B cell (primary cell): ENCODE measurements at regions not wholly inside any gene's neighbourhood (a gene's known extent, or its start where the extent isn't known, plus 50 kb on each side); places are given as distances from the start of the nearest gene placed in this dataset.

Experiments
- ATAC-seq: fragments of 200-7000 bp; cut with Tn5 transposase; one replicate; pipeline ENCODE4 v1.10.0; 2021; ENCODE audit warnings: low read depth, mild to moderate bottlenecking, moderate number of reproducible peaks, moderate library complexity
- CTCF ChIA-PET: fragments of 350-600 bp; sonication (Branson Sonifier 250); formaldehyde crosslinking; loops from one replicate; lab custom pipeline; 2021; ENCODE audit warnings: antibody characterized with exemption, inconsistent platforms; lab: Charles Lee
- POLR2A ChIA-PET: fragments of 350-600 bp; sonication (Branson Sonifier 250); formaldehyde crosslinking; loops from one replicate; lab custom pipeline; 2021; ENCODE audit warnings: antibody characterized with exemption; lab: Charles Lee
- DNase-seq: peaks from one replicate; pipeline ENCODE4 v3.0.0; 2013
- H2AFZ ChIP-seq: 2 replicates; pipeline ENCODE4 v1.6.1; 2012; ENCODE audit warnings: mild to moderate bottlenecking, low read depth, low read length; ENCODE audit not compliant: insufficient read depth, poor library complexity, severe bottlenecking
- H3K27ac ChIP-seq, 2 donors: 1 replicate in 1 of 2; 2 replicates in 1 of 2; pipeline ENCODE4 v1.5.1; 2012 to 2013; ENCODE audit warnings: low read length in 2 of 2, mild to moderate bottlenecking in 2 of 2, moderate library complexity in 1 of 2
- H3K27me3 ChIP-seq, 4 experiments: fragments of 200-600 bp in 1 of 4; sonication (generic) in 1 of 4; replicated peaks in 1 of 4; 1 replicate in 2 of 4; 2 replicates in 2 of 4; pipeline versions ENCODE4 v1.6.1 to v1.7.0; 2013 to 2016; ENCODE audit warnings: low read length in 3 of 4, mild to moderate bottlenecking in 2 of 4, mixed read lengths in 1 of 4, moderate library complexity in 1 of 4; ENCODE audit not compliant: insufficient read depth in 4 of 4, control insufficient read depth in 3 of 4; ENCODE audit errors: control extremely low read depth in 1 of 4
- H3K36me3 ChIP-seq, 2 experiments: replicated peaks in 1 of 2; 1 replicate in 1 of 2; 2 replicates in 1 of 2; pipeline versions ENCODE4 v1.6.1 to v1.7.1; 2013; ENCODE audit warnings: low read length in 1 of 2; ENCODE audit not compliant: insufficient read depth in 2 of 2, control insufficient read depth in 1 of 2; ENCODE audit errors: control extremely low read depth in 1 of 2, extremely low read depth in 1 of 2
- H3K4me1 ChIP-seq, 2 donors: fragments of 200-600 bp in 1 of 2; sonication (generic) in 1 of 2; 1 replicate in 1 of 2; 2 replicates in 1 of 2; pipeline versions ENCODE4 v1.5.1 to v1.6.1; 2013 to 2017; ENCODE audit warnings: low read length in 2 of 2; ENCODE audit not compliant: control insufficient read depth in 2 of 2, insufficient read depth in 2 of 2
- H3K4me2 ChIP-seq: replicated peaks from 2 replicates; pipeline ENCODE3; 2012; ENCODE audit warnings: mild to moderate bottlenecking, low read depth, low read length; ENCODE audit not compliant: poor library complexity, severe bottlenecking
- H3K4me3 ChIP-seq, 5 experiments: fragments of 200-600 bp in 1 of 5; sonication (generic) in 1 of 5; 1 replicate in 3 of 5; 2 replicates in 2 of 5; pipeline versions ENCODE4 v1.5.1 to v1.7.0; 2011 to 2016; ENCODE audit warnings: low read length in 4 of 5, mild to moderate bottlenecking in 4 of 5, low read depth in 2 of 5, control low read depth in 1 of 5, moderate library complexity in 1 of 5; ENCODE audit not compliant: insufficient read depth in 1 of 5; ENCODE audit errors: control extremely low read depth in 1 of 5, extremely low read depth in 1 of 5
- H3K79me2 ChIP-seq: fragments of 200-600 bp; sonication (generic); one replicate; pipeline ENCODE4 v1.6.0; 2016; ENCODE audit warnings: low read length; ENCODE audit not compliant: control insufficient read depth, insufficient read depth
- H3K9ac ChIP-seq: fragments of 200-600 bp; sonication (generic); 2 replicates; pipeline ENCODE4 v1.6.1; 2017; ENCODE audit warnings: mild to moderate bottlenecking, low read length, moderate library complexity
- H3K9me3 ChIP-seq, 3 donors: one replicate each; pipeline versions ENCODE4 v1.6.1 to v1.7.1; 2013; ENCODE audit warnings: low read length in 2 of 3; ENCODE audit not compliant: control insufficient read depth in 2 of 3, insufficient read depth in 1 of 3; ENCODE audit errors: control extremely low read depth in 1 of 3
- H4K20me1 ChIP-seq: 2 replicates; pipeline ENCODE4 v1.6.0; 2012; ENCODE audit warnings: mild to moderate bottlenecking, low read length; ENCODE audit not compliant: insufficient read depth, control insufficient read depth, poor library complexity, severe bottlenecking
- H3K27ac Mint-ChIP-seq: one replicate; pipeline ENCODE4 v1.8.0; 2021; ENCODE audit warnings: mixed read lengths
- H3K27me3 Mint-ChIP-seq: one replicate; pipeline ENCODE4 v1.8.0; 2021; ENCODE audit warnings: mixed read lengths
- H3K4me1 Mint-ChIP-seq: one replicate; pipeline ENCODE4 v1.8.0; 2021; ENCODE audit warnings: mixed read lengths
- H3K4me3 Mint-ChIP-seq: one replicate; pipeline ENCODE4 v1.8.0; 2021; ENCODE audit warnings: mixed read lengths
- H3K9me3 Mint-ChIP-seq: one replicate; pipeline ENCODE4 v1.8.0; 2022; ENCODE audit warnings: mixed read lengths; ENCODE audit not compliant: insufficient read depth
- EZH2 ChIP-seq: IDR thresholded peaks from 2 replicates; pipeline ENCODE4 v1.6.1; 2012; ENCODE audit warnings: borderline replicate concordance, low read depth, mild to moderate bottlenecking, moderate library complexity, low read length; ENCODE audit not compliant: insufficient read depth, poor library complexity, severe bottlenecking
- WGBS: methylation state at CpG from one replicate; pipeline ENCODE4 v1.1.5; 2013; ENCODE audit warnings: missing lambda C conversion rate; ENCODE audit not compliant: insufficient coverage; 5-methylcytosine and 5-hydroxymethylcytosine counted together
- intact Hi-C: fragments of 100-400 bp; cut with micrococcal nuclease; formaldehyde crosslinking; loops from one replicate; pipeline ENCODE4 v1.10.0; 2022
- TF ChIP-seq, protein P1 (sequence below): fragments of 200-600 bp; IDR thresholded peaks from one replicate; pipeline ENCODE4 v1.8.0; 2022; ENCODE audit warnings: antibody characterized with exemption, mild to moderate bottlenecking

DNA sequence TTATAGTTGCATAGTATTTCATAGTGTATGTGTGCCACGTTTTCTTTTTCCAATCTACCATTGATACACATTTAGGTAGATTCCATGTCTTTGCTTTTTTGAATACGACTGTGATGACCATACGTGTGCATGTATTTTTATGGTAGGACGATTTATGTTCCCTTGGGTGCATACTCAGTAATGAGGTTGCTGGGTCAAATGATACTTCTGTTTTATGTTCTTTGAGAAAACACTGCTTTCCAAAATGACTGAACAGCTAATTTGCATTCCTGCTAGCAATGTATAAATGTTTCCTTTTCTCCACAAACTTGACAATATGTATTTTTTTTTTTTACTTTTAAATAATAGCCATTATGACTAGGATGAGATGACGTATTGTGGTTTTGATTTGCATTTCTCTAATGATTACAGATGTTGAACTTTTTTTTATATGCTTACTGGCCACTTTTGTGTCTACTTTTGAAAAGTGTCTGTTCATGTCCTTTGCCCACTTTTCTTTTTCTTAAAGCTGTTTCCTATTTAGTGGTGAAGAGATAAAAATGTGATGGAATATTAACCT is 969.5 kb upstream of the NDST4 start:
- no peaks in the 10 kb centered on the region for H3K36me3 ChIP-seq
- H3K4me2 ChIP-seq: no peak overlapping the region
- H3K27ac ChIP-seq: no peak overlapping the region
- H2AFZ ChIP-seq: no peak overlapping the region
- intact Hi-C loops: no loop called here
- no CpG with 5 or more reads among the region's 5 CpGs for WGBS
- no peak overlapping the region for H3K27ac Mint-ChIP-seq
- ChIA-PET POLR2A (no interaction called here), CTCF (no interaction called here)
- no peak for ATAC-seq
- H3K27me3 ChIP-seq: no peaks in the 10 kb centered on the region
- H3K4me1 Mint-ChIP-seq: no peaks in the 10 kb centered on the region
- no peak overlapping the region for H3K4me3 Mint-ChIP-seq
- H3K9me3 Mint-ChIP-seq: no peaks in the 10 kb centered on the region
- H3K9ac ChIP-seq: no peak overlapping the region
- H4K20me1 ChIP-seq: no peaks in the 10 kb centered on the region
- no peak for DNase-seq
- no peaks in the 10 kb centered on the region for H3K27me3 Mint-ChIP-seq
- no peak for TF ChIP-seq EZH2
- TF ChIP-seq, protein P1, sequence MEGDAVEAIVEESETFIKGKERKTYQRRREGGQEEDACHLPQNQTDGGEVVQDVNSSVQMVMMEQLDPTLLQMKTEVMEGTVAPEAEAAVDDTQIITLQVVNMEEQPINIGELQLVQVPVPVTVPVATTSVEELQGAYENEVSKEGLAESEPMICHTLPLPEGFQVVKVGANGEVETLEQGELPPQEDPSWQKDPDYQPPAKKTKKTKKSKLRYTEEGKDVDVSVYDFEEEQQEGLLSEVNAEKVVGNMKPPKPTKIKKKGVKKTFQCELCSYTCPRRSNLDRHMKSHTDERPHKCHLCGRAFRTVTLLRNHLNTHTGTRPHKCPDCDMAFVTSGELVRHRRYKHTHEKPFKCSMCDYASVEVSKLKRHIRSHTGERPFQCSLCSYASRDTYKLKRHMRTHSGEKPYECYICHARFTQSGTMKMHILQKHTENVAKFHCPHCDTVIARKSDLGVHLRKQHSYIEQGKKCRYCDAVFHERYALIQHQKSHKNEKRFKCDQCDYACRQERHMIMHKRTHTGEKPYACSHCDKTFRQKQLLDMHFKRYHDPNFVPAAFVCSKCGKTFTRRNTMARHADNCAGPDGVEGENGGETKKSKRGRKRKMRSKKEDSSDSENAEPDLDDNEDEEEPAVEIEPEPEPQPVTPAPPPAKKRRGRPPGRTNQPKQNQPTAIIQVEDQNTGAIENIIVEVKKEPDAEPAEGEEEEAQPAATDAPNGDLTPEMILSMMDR: no peak
- H3K4me1 ChIP-seq: no peaks in the 10 kb centered on the region
- H3K9me3 ChIP-seq: no peaks in the 10 kb centered on the region
- H3K4me3 ChIP-seq: no peak overlapping the region
- no peaks in the 10 kb centered on the region for H3K79me2 ChIP-seq

DNA sequence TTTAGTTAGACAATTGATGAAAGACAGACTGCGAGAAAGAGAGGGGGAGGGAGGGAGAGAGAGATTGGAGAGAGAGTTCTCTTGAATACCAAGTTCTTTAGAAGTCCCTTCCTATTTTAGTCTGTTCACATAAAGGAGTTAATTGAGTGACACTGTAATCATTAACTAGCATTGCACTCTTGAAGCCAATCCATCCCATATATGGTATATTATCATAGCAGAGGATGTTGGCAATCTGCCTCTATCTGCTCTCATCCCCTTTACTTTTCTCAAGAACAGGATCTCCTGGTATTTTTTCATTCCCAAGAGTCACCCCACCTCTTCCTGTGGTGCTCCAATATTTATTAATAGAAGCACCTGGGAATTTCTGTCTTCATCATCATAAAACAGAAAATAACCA is 959.6 kb upstream of the NDST4 start:
- POLR2A ChIA-PET: no interaction called here
- Histone ChIP-seq H3K4me1 (no peaks in the 10 kb centered on the region), H3K27me3 (no peaks in the 10 kb centered on the region), H3K9me3 (no peaks in the 10 kb centered on the region), H2AFZ (no peak overlapping the region), H3K79me2 (no peaks in the 10 kb centered on the region), H3K9ac (no peak overlapping the region), H3K27ac (no peak overlapping the region), H4K20me1 (no peaks in the 10 kb centered on the region), H3K4me3 (no peak overlapping the region), H3K36me3 (no peaks in the 10 kb centered on the region), H3K4me2 (no peak overlapping the region)
- no peak for ATAC-seq
- no peak for DNase-seq
- Mint-ChIP-seq H3K9me3 (no peaks in the 10 kb centered on the region), H3K4me1 (no peaks in the 10 kb centered on the region), H3K4me3 (no peak overlapping the region), H3K27ac (no peak overlapping the region), H3K27me3 (no peaks in the 10 kb centered on the region)
- intact Hi-C loops: no loop called here
- CTCF ChIA-PET: no interaction called here
- TF ChIP-seq, protein P1: no peak
- TF ChIP-seq EZH2: no peak
- no CpG with 5 or more reads among the region's 1 CpG for whole genome bisulfite sequencing
